GM18511 (cell line): ENCODE measurements at regions not wholly inside any gene's neighbourhood (a gene's known extent, or its start where the extent isn't known, plus 50 kb on each side); places are given as distances from the start of the nearest gene placed in this dataset.

ENCODE experiments used
- ATAC-seq: cut with Tn5 transposase; IDR thresholded peaks from one replicate; pipeline ENCODE4 v1.9.1; 2021; ENCODE audit warnings: mild to moderate bottlenecking, moderate library complexity; ENCODE audit not compliant: unreplicated experiment

DNA sequence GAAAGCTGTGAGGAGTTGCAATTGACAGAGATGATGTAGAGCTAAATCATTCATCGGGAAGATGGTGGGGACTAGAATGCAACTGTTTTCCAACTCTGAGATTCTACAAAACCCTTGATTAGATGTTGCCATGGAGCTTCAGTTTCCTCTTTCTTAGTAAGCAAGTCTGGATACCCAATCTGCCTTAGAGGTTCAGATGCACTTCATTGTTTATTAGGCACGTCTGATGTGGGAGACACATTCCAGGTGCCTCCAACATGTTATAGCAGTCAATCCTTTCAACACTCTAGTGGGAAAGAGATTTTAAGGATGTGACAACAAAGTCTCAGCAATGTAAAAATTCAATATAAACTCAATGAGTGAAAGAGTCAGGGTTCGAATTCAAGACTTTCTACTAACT, 291.3 kb upstream of the PHYHIPL start:
- ATAC-seq: no peak

DNA sequence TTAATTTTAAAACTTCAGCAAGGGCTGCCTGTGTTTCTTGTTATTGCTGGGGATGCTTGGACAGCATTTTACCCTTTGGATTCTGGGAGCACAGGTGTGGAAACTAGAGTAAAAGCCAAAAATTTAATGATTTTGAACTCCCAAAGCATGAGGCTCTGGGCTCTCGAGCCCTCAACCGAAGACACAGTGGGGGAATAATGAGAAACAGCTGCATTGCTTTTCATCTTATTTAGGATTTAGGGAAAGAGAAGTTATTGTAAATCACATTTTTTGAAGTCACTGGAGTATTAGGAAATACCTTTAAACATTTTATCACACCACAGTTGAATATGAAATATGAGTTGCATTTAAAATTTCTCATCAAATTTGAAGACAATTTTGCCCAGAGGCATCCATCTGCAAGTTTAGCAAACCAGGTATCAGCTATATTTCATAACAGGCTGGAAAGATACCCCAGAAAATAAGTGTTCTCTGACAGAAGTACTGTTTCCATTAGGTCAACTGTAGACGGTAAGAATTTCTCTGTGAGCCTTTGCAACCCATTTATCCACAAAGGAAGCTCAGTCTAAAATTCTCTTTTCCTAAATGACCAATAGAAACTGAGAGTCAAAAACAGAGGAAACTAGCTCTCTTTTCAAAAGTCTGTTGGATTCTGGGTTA, 290.6 kb upstream of the PHYHIPL start:
- no peak for ATAC-seq

DNA sequence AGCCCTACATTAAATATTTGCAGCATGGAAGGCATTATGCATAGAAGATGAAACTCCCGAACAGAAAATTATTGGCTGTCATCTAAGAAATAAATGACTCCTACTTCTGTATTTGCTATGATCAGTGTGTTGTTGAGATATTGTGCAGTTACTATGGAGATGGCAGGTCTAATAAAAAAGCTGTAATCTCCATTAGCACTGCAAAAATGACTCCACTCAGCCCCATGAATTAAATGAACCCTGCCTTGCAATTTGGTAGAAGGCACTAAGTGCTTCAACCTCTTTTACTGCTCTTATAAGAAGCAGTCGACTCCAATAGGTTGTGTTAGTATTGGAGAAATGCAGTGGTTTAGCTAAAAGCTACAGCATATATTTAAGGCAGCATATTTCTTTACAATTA, 290.0 kb upstream of the PHYHIPL start:
- no peak for ATAC-seq

DNA sequence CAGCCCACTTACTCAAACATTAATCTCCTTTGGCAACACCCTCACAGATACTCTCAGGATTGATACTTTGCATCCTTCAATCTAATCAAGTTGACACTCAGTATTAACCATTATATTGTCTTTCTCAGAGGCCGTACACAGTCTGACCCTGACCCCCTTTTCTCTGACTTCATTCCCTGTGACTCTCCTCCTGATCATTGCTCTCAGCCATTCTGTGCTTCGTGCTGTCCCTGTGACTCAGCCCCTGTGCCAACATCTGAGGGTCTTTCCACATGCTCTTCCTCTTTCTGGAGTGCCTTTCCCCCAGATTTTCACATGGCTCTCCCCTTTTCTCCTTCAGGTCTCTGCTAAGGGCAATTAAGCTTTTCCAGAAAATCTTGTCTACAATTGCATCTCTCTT, 289.0 kb upstream of the PHYHIPL start:
- no peak for ATAC-seq

DNA sequence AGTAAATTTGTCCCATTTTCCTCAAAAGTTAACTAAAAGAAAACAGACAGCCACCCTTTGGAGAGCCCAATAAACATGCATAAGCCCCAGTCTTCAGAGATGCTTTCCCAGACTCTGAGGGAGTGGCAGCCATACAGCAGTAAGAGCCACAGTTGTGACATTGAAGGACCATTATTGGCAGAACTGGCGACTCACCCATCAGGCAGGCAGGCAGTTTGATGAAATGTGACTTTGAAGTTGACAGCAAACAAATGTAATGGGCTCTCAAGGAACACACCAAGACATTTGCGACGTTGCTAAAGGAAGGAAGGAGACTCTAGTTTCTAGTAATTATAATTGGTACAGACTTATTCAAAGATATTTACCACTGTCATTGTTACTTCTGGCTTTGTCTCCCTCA, 287.5 kb upstream of the PHYHIPL start:
- ATAC-seq: no peak

DNA sequence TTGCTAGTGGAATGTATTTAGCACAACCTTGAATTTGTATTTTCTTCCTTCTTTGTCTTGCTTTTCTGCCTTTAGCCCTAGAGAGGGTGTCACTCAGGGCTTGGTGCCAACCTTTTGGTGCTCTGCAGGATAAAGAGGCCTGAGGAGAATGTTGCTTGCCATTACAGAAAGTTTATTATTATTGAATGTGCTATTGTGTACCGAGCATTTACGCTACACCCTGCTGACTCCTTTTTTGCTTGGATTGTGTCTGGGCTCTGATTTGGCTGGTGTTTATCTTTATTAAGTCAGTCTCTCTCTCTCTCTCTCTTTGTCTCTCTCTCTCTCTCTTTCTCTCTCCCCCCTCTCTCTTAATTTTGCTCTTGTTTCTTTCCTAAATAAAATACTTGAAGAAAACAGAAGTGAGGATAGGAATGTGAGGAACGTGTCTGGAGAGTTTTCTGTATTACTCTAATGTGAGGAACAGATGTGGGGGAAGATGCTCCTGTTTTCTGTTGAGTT, 284.4 kb upstream of the PHYHIPL start:
- no peak for ATAC-seq

DNA sequence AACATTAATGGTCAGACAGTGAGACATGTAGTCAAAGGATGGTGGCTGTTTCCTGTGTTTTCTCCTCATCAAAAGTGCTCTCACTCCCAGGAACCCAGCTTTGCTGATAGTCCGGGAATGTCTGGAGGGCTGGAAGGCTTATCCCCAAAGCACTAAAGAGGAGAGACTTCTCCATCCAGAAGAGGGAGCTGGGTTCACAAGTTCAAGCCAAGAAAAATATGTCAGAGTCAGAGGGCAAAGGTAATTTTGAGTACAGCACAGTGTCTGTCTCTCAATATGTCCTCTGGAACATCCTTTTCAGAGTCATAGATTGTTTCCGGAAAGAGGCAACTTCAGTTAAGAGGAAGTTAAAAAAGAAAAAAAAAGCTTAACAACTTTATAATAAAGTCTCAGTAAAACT, 281.5 kb upstream of the PHYHIPL start:
- ATAC-seq: no peak

DNA sequence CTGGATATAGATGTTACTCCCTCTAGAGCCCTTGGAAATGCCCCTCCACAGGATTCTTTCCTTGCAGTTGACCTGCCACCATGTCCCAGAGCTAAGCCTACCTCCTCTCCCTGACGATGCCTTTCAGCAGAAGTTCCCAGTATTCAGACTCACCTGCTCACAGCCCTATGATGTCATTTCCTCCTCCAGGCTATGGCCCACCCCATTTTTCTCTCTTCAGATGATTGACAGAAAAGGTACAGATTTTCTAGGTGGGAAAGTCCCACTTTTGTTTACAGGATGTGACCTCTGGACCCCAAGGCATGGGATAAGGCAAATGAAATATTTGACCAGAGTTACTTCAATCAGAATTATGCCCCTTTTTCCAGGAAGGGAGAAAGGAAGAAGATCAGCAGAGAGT, 280.2 kb upstream of the PHYHIPL start:
- ATAC-seq: no peak

DNA sequence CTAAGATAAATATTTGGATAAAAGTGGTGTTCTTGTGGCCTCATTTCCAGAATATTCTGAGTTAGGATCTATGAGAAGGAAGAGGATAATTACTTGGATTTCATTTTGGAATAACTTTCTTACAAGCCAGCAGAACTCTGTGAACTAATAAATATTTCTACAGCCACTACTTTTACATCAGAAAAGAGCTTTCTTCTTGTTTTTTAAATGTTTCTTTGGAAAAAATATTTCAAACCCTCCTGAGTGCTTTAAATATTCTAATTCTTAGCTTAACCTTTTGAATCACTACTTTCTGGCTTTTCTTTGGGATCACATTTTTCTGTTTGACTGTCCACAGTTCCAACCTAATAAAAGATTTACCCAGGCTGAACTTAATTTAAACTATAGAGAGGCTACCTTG, 279.2 kb upstream of the PHYHIPL start:
- no peak for ATAC-seq

DNA sequence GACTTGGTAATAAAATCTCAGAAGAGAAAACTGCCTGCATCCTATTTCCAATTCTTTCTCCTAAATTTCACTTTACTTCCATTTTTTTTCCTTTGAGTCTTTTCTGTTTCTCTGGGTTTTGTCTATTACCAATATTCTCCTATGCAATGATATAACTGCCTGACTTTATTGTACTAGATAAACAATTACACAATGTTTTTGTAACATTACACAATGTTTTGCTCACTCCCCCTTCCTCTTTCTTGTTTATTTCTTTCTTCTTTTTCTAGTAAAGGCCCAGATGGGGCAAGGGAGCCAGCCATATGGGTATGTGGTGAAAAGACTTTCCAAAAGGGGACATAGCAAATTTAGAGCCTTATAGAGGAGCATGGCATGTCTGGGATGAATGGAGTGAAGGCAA, 278.7 kb upstream of the PHYHIPL start:
- no peak for ATAC-seq

DNA sequence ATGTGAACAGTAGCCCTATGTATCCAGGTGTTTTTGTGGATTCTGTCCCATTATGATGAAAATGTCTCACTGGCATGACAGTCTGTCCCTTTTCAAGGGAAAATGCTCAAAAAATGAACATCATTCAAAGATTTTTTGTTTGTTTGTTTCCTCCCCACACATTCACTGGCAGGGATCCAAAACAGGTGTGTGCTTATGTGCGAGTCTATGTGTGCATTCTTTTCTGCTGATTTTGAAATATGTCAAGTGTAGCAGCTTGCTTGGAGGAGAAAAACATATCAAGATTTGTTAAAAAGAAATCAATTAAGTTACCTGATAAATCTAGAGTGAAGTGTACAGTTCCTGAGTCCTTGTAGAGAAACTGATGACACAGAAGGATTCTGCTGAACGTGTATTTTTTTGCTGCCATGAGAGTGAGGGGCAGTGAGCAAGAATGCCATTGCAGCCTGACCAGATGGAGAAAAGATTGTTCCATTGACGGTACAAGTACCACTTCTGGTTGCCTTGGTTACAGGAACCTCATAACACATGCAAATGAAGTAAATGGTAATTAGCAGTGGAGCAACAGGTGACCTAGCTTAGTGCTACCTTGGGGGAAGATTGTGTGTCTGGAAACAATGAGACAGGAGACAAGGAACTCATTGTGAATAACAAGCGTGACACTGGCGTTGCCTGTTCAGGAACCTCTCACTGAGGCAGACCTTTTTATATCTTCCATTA, 277.4 kb upstream of the PHYHIPL start:
- ATAC-seq: no peak

DNA sequence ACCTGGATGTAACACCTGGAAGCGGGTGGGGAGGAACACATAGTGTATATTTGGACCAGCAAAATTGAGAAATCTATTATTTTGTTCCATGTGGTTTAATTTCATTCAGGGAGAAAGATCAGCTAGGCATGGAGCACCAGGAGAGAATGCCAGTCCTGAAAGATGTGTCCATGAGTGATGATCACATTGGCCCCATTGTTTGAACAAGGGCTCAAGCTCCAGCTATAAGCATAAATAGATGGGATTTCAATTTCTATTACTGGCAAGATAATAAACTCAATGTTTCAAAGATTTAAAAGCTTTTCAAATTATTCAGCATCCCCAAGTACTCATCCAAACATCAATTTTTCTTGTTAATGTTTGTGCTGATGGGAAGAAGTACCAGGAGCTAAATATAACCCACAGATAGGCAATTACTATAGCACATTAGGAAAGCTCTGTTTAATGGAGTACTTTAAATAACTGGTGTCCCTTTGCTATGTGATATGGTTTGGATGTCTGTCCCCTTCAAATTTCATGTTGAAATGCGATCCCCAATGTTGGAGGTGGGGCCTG, 275.3 kb upstream of the PHYHIPL start:
- no peak for ATAC-seq

DNA sequence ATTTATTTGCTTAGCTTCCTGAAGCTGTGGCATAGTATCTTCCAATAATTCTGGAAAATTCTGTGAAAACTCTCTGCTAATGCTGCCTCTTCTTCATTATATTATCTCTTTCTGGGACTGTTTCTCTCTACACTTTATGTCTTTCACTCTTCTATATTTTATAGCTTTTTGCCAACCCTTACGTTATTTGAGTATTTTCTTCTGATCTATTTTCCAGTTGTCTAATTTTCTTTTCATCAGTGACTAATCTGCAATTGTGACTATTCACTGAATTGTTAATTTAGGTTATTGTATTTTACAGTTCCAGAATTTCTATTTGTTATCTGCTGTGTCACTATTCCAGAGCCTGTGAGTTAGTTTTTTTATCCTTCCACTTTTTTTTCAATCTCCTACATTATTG, 273.4 kb upstream of the PHYHIPL start:
- no peak for ATAC-seq

DNA sequence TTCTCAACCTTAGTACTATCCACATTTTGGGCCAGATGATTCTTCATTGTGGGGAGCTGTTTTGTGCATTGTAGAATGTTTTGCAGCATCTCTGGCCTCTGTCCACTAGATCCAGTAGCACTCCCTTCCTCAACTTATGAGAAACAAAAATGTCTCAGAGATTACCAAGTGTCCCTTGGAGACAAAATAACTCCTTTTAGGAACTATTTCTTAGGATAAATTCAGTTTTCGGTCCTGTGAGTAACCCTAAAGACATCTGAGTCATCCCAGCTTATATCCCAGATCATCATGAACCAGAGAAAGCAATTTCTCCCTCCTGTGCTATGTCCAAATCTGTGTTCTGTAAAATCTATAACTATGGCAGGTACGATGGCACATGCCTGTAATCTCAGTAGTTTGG, 266.6 kb upstream of the PHYHIPL start:
- ATAC-seq: no peak

DNA sequence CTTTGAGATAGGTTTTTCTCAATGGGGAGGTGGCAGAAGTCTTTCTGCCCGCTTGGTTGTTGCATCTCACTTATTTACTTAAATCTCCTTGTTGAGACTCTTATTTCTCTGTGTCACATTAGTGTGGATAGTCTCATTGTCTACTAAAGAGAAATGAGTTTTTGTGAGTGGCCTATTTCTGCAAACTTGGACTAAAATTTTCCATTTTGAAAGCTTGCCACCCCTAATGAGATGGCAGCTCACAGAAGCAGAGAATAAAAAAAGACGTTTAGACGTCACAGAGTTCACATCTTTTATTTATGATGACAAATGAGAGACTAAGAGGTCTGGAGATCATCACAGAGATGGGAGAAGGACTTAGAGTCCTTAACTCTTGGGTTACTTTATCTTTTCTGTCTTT, 262.7 kb upstream of the PHYHIPL start:
- no peak for ATAC-seq

DNA sequence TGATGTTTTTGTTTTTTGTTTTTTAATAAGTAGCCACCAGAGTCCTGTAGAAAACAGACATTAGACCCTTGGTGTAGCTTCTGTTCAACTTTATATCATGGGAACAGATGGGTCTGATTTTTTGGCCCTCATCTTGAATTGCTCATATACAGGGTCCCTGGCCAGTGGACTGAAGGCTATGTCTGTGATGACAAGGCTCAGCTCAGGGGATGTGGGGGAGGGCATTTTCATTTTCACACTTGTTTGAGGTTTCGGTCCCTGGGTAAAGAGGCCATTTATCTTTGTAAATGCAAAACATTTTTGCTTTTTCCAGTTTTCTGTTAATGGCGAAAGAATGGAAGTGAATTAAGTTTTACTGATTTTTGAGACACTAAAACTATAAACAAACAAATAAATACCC, 257.6 kb upstream of the PHYHIPL start:
- no peak for ATAC-seq

DNA sequence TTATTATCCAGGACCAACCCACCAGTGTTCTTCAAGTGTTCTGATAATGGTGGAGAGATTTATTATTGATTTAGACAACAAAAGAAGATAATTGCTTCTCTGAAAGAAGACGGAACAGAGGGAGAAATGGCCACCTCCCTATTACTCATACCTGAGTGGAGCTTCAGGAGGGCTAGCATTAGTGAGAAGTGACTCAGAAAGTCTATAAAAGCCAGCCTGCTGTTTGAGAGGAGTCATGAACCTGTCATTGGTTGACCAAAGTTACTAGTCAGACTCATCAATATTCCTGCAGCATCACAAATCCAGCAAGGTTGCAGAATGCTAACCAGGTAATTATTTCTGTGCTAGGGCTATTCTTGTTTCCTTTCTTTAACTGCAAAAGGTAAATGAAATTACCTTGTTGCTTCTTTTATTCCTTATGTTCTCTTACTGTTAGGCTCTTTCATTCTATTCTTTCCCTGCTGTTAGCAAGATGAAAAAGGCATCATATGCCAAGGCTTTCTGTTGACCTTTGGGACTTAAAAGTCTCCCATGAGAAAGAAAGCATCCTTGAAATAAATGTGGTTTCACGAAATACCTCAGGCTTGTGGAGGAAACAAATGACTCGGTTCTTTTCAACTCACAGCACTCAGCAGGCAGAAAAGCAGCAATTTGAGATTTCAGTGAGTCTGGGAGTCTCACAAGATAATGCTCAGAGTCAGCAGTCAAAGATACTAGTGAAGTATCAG, 256.4 kb upstream of the PHYHIPL start:
- ATAC-seq: no peak

DNA sequence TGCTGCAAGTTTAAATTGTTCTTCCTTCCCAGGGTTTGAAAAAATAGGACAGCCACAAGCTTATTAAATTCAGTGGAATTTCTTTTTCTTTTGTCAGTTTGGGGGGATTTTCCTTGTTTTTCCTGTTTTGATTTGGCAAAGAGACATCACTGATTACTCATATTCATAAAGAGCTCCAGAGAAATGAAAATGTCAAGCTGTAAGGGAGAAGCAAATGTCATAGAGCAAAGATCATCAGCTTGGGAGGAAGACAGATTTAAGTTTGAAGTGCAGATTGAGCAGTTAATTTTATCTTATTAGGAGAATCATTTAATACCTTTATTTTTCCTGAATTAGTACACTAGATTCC, 255.8 kb upstream of the PHYHIPL start:
- ATAC-seq: no peak

DNA sequence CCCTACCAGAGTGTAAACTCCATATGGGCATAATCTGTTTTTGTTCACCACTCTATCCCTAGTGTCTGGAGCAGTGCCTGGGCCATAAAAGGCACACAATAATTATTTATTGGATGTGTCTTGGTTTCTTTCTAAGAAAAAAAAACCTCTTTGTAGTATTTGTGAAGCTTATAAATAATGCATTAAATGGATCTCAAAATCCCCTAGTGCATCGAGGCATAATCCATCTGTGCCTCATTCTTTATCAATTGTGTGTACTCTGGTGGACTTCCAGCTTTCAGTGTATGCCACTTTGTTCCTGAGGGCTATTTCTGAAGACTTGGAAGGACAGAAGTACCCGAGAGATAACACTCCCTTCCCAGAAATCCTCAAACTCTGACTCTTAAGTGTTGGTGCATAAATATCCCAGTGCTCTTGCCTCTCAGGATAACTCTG, 255.0 kb upstream of the PHYHIPL start:
- no peak for ATAC-seq

DNA sequence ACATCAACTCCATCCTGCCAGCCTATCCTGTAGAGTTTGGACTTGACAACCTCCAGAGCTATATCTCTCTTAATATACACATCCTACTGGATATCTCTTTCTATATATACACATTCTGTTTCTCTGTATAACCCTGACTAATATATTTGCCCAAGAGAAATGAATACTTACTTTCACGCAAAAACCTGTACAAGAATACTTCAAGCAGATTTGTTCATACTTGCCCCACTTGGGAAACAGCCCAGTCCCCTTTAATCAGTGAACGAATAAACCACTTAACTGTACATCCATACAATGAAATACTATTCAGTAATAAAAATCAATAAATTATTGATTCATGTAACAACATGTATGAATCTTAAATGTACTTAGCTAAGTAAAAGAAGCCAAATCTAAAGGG, 251.1 kb upstream of the PHYHIPL start:
- no peak for ATAC-seq

DNA sequence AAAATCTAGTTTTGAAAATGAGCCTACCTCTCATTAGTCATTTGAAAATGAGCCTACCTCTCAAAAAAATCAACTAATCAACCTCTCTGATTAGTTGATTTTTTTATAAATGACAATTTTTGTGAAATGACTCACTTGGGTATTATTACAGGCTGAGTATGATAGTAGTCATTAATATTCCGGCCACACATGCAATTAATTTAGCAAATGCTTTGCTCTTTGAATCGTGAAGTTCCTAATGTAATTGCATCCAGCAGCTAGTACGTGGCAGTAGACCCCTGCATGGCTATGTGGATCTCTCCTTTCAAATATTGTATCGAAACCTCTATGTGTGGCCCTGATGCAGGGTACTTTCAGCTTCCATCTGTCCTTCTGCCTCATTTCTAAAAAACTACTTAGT, 245.9 kb upstream of the PHYHIPL start:
- no peak for ATAC-seq

DNA sequence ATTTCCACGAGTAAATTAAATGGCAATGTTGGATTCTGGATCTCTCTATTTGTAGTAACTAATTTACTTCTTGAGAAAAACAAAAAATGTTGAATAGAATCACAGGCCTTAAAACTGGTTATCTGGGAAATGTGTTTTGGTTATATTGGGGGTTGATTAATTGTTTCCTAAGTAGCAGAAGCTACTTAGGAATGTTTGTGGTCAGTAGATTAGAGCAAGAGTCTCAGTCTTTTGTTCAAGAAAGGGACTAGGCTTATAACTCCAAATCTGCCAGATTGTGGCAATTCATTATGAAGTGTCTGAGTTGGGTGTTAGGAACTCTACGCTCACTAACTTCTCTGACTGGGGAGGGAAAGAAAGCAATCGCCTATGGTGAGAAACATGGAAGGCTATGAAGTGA, 244.3 kb upstream of the PHYHIPL start:
- ATAC-seq: no peak
